ENCODE measurements at regions not wholly inside any gene's neighbourhood (a gene's known extent, or its start where the extent isn't known, plus 50 kb on each side); places are given as distances from the start of the nearest gene placed in this dataset.

- TF ChIP-seq U2AF1 (optimal IDR thresholded peaks at IDR 0.05; ENCODE audit: low read depth, low read length), result no peak
- TF ChIP-seq GFI1 (CRISPR knock-in tag; IDR thresholded peaks at IDR 0.05; ENCODE audit: borderline replicate concordance), result peak; percentile 67; the same call in 1 of the 2 replicates
- TF ChIP-seq ZNF292 (CRISPR knock-in tag; IDR thresholded peaks at IDR 0.05; ENCODE audit: borderline replicate concordance, low read depth), result peak; percentile 67; the same call in 1 of the 2 replicates
- TF ChIP-seq ZNF772 (CRISPR knock-in tag; IDR thresholded peaks at IDR 0.05), result peak; percentile 67; the same call in 1 of the 2 replicates
- no peak for TF ChIP-seq ZNF761 (CRISPR knock-in tag; conservative IDR thresholded peaks at IDR 0.05)
- TF ChIP-seq TARDBP (CRISPR knock-in tag; IDR thresholded peaks at IDR 0.05), result peak; percentile 87
- no peak for TF ChIP-seq ZNF589 (CRISPR knock-in tag; conservative IDR thresholded peaks at IDR 0.05)
- no peak for TF ChIP-seq SATB2 (CRISPR knock-in tag; IDR thresholded peaks at IDR 0.05)
- TF ChIP-seq NCOA1 (CRISPR knock-in tag; IDR thresholded peaks at IDR 0.05), result 0 out of 2 replicates have a peak, but pooled peaks have one; percentile 29
- peak; percentile 46; the same call in 1 of the 2 replicates for TF ChIP-seq TFE3 (CRISPR knock-in tag; IDR thresholded peaks at IDR 0.05)
- 0 out of 2 replicates have a peak, but pooled peaks have one; percentile 38 for TF ChIP-seq ZNF264 (CRISPR knock-in tag; IDR thresholded peaks at IDR 0.05)
- TF ChIP-seq TBX2 (CRISPR knock-in tag; IDR thresholded peaks at IDR 0.05; ENCODE audit: borderline replicate concordance), result peak; percentile 89
- TF ChIP-seq TCF7L2 (IDR thresholded peaks at IDR 0.05; ENCODE audit: low read depth, low read length), result peak; percentile 77; the same call in 1 of the 2 replicates
- no peak for TF ChIP-seq KLF11 (CRISPR knock-in tag; IDR thresholded peaks at IDR 0.05)
- peak; percentile 42 to 60; a peak in 2 of 4 replicates for TF ChIP-seq MAFK (conservative IDR thresholded peaks at IDR 0.05 in 1 of 2, IDR thresholded peaks at IDR 0.05 in 1 of 2; ENCODE audit: low read length in 2 of 2)
- no peak for TF ChIP-seq ZSCAN21 (CRISPR knock-in tag; IDR thresholded peaks at IDR 0.05; ENCODE audit: borderline replicate concordance)
- peak; percentile 93 for TF ChIP-seq ZBTB37 (CRISPR knock-in tag; IDR thresholded peaks at IDR 0.05)
- TF ChIP-seq HNF4A (CRISPR knock-in tag; IDR thresholded peaks at IDR 0.05), result peak; percentile 69
- TF ChIP-seq ZNF639 (CRISPR knock-in tag; conservative IDR thresholded peaks at IDR 0.05), result no peak
- TF ChIP-seq CEBPG (CRISPR knock-in tag; IDR thresholded peaks at IDR 0.05), result peak; percentile 86
- 0 out of 2 replicates have a peak, but pooled peaks have one; percentile 26 for TF ChIP-seq POGK (CRISPR knock-in tag; conservative IDR thresholded peaks at IDR 0.05)
- TF ChIP-seq CREBL2 (CRISPR knock-in tag; IDR thresholded peaks at IDR 0.05; ENCODE audit: borderline replicate concordance), result no peak
- TF ChIP-seq TIGD3 (CRISPR knock-in tag; IDR thresholded peaks at IDR 0.05; ENCODE audit: borderline replicate concordance), result no peak
These were observed 119.0 kb upstream of the RHOBTB1 start (continued) for GRCh38 chr10:61063034-61063433.
